SK-MEL-5 (cell line): ENCODE measurements at regions not wholly inside any gene's neighbourhood (a gene's known extent, or its start where the extent isn't known, plus 50 kb on each side); places are given as distances from the start of the nearest gene placed in this dataset.

Experiments
- DNase-seq: peaks from one replicate; pipeline ENCODE4 v3.0.0-alpha.2; 2016; ENCODE audit warnings: low read depth, low spot score
- in situ Hi-C: cut with HindIII; loops from 2 replicates; pipeline ENCODE4 v1.10.0; 2016; ENCODE audit warnings: low sequenced_read_pairs, high pct_unique_total_duplicates, low pct_unique_long_range_greater_than_20kb

DNA sequence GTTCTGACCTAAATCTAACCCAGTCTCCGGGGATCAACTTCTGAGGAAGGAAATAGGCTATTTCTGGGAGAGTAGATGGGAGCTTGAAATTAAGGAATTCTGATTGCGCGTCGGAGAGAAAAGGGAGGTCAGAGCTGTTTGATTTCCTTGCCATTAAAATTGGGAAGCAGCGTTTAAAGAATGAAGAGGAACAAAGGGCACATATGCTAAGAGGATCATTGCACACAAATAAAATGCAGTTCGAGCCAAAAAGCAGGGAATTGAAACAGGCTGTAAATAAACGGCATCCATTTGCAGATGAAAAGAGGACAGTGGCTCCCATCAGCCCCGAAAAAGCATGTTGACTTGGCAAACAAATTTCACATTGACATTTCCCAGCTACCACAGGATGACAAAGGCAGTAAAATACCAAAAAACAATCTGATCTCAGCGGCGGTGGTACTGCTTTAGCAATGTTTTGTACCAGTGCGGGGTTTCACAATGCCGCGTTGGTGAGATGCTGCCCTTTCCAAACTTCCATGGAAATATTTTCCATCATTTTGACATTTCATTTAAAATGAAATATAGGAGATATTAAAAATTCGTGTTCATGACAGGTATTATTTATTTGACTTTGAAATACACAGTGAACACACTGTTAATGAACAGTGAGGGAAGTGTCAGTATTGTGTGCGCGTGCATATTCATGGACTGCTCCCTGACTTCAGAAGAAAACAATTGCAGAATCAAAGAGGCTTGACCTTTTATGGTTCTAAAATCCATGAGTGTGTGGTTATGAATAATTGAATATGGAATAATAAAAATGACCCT is 108.8 kb downstream of the SQOR start:
- no peak for DNase-seq
- in situ Hi-C loops, result no loop called here

DNA sequence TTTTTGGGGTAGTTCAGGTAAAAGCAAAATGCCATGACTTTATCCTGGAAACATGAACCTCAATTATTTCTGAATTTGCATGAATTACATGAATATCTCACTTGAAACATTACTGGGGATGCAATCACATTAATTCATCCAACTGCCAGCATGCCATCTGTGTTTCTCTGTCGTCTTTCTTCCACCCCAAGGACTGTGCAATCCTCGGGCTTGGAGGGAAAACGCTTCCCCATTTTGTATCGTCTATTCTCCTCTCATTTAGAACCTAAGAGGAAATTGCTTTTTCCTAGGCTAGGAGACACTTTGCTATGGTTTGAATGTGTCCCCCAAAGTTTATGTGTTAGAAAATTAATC is 109.4 kb downstream of the SQOR start:
- in situ Hi-C loops, result no loop called here
- DNase-seq, result no peak

DNA sequence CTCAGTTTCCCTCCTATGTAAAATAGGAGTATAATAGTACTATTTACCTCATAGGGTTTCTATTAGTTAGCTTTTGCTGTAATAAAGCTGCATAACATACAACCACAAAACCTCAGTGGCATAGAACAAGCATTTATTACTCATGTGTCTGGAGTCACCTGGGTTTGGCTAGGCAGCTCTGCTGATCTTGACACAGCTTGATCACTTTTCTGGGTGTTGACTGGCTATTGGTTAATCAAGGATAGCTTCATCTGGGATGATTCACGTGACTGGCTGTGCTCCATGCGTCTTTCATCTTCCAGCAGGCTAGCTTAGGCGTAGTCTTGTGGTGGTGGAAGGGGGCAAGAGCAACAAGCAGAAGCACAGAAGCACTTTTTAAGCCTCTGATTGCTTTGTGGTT is 112.6 kb downstream of the SQOR start:
- DNase-seq, result no peak
- in situ Hi-C loops, result no loop called here

DNA sequence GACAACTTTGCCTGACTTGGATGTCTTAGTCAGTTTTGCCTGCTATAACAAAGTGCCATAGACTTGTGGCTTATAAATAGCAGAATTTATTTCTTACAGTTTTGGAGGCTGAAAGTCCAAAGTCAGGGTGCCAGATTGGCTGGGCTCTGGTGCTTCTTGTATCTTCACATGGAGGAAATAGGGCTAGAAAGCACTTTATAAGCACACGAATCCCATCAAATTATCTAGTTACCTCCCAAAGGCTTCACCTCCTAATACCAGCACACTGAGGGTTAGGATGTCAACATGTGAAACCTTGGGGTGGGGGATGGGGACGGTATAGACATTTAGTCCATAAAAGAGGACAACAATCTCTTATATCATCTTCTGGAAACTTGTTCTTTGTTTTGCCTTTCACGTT is 116.8 kb downstream of the SQOR start:
- in situ Hi-C loops, result no loop called here
- no peak for DNase-seq

DNA sequence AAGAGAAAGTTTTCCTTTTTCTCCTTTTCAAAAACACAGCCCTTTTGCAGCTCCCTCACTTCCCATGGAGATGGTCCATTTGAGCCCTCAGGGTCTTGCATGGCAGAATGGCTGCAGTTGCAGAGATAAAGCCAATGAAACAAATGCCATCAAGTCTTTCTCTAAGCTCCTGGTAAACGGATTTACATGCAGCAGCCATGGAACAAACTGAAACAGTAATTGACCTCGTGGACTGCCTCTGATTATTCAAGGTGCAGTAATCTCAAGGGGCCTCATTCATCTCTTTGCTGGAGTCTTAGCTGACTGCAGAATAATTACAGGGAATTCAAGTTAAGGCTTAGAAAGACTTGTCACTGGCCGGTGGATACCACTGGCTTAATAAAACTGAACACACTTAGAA is 125.1 kb downstream of the SQOR start:
- in situ Hi-C loops, result no loop called here
- DNase-seq, result no peak

DNA sequence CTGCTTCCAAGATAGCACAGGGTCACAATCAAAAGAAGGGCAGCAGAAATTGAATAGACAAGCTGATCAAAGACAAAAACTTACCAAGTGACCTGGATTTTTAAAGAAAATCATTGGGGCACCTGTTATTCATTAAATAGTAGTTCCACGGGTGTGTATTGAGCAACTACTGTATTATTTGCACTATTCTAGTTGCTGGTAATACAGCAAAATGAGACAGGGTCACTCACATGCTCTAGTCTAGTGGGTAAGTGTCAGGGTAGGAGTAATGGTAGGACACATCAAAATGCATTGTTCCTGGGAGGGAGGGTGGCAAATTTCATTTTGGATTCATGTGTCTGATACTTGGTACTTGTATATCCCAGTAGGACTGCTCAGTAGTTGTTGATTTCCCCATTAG is 127.9 kb downstream of the SQOR start:
- no peak for DNase-seq
- in situ Hi-C loops, result no loop called here

GRCh38 chr15:45763170-45763869 is 128.5 kb downstream of the SQOR start:
- DNase-seq, result no peak
- in situ Hi-C loops, result no loop called here

DNA sequence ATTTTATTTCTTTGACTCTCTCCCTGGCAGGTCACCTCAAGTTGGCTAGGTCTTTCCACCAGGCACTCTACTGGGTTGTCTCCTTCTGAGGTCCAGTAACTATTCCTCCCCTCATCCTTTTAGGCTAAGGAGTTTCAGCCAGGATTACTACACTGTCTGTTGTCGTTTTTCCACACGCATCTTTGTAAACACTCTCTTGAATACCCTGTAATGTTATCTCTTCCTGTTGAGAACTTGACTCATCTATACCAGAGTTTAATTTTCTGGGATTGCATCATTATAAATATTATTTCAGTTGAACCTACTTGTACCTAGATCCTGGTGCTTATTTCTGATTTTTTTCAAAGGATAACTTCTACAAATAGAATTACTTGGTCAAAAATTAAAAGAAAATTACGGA is 138.3 kb downstream of the SQOR start:
- in situ Hi-C loops, result no loop called here
- no peak for DNase-seq

GRCh38 chr15:45776772-45777171 is 141.9 kb downstream of the SQOR start:
- no peak for DNase-seq
- in situ Hi-C loops, result no loop called here

GRCh38 chr15:45777781-45778180 is 143.0 kb downstream of the SQOR start:
- in situ Hi-C loops, result no loop called here
- no peak for DNase-seq

- in situ Hi-C loops, result no loop called here
- DNase-seq, result no peak
Observed at GRCh38 chr15:45780352-45780751, 145.5 kb downstream of the SQOR start.

DNA sequence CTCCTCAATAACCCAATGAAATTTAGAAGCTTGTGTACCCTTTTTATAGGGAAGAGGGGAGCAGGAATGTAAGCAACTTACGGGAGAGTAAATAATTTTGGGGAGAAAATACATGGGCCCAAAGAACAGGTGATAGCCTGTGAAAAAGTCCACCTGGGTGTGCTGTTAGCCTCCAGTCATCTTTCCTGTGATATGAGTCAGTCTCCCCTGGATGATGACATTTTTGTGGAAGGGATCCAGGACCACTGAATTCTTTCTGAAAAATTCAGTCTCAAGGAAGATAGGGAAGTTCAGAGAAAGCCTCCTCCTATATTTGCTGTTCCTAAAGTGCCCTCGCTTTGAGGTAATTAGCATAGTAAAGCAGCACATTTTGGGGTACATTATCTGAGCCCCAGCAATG is 149.8 kb downstream of the SQOR start:
- DNase-seq, result no peak
- in situ Hi-C loops, result no loop called here

- no peak for DNase-seq
- in situ Hi-C loops, result no loop called here
Observed at GRCh38 chr15:45785897-45786296, 151.1 kb downstream of the SQOR start.

DNA sequence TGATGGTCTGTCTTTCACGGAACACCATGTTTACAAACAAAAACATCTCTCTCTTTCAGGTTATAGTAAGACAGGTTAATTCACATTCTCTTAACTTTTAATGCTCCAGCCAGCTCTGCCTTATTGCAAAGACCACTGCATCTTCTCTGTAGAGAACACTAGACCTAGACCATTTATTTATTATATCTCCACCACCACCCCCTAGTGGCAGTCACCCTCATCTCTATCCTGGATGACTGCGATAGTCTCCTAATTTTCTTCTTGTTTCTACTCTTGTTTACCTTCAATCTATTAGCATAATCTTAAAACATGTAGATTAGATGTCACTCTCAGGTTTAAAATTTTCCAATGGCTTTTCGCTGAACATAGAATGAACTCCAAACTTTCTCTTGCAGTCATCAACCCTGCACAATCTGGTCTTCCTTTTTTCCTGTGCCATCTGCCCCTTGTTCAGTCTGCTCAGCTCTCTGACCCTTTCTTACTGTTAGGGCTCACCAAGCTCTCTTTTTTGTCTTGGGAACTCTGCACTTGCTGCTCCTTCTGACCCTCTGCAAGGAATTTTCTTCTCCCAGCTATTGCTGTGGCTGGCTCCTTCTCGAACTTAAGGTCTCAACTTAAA is 155.6 kb downstream of the SQOR start:
- DNase-seq, result peak; percentile 55
- in situ Hi-C loops, result no loop called here

DNA sequence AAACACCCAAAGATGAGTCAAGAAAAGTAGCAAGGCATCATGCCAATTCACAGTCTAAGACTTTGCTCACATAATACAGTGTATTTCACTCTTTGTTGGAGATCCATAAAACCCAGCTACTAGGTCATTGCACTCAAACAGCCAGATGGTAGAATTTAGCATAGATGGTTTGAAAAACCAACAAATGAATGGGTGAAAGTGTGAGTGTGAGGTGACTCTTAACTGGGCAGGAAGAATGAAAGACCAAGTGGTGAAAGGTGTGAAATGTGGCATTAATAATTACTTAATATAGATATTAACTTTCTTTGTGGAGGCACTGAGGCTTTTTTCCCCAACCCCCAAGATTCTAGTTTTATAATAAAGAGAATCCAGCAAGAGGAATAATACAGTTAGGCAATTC is 159.5 kb downstream of the SQOR start:
- no peak for DNase-seq
- in situ Hi-C loops, result no loop called here

GRCh38 chr15:45794712-45795439 is 160.0 kb downstream of the SQOR start:
- in situ Hi-C loops, result no loop called here
- no peak for DNase-seq

GRCh38 chr15:45795440-45796069 is 160.7 kb downstream of the SQOR start:
- peak; percentile 70 for DNase-seq
- in situ Hi-C loops, result no loop called here

DNA sequence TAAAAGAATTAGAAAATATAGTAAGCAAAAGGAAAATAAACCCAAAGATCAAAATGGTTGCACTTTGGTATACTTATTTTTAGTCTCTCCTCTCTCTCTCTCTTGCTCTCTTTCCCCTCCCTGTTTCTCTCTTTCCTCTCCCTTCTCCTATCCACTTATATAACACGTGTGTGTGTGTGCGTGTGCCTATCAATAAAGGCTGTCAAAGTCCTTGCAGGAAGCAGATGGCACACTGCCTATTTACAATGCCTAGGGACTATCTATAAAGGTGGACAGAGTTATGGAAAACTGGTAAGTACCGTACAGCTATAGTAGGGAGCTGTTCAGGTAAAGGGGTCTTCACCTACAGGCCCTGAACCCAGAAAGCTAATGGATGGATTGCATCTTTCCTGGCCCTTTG is 161.6 kb downstream of the SQOR start:
- in situ Hi-C loops, result no loop called here
- DNase-seq, result no peak
